Astrocyte of the spinal cord (primary cell): ENCODE measurements at regions not wholly inside any gene's neighbourhood (a gene's known extent, or its start where the extent isn't known, plus 50 kb on each side); places are given as distances from the start of the nearest gene placed in this dataset.

Experiments
- DNase-seq: peaks from one replicate; pipeline ENCODE4 v3.0.0; 2011; ENCODE audit warnings: low read depth, low spot score
- H3K4me3 ChIP-seq: 2 replicates; pipeline ENCODE4 v1.5.1; 2011; ENCODE audit warnings: low read depth, mild to moderate bottlenecking, low read length, moderate library complexity
- in situ Hi-C: cut with HindIII; loops from 2 replicates; pipeline ENCODE4 v1.10.0; 2017; ENCODE audit warnings: low sequenced_read_pairs
- TF ChIP-seq, protein P1 (sequence below): IDR thresholded peaks from 2 replicates; pipeline ENCODE4 v1.5.1; 2012; ENCODE audit warnings: low read depth, mild to moderate bottlenecking, low read length, inconsistent platforms

DNA sequence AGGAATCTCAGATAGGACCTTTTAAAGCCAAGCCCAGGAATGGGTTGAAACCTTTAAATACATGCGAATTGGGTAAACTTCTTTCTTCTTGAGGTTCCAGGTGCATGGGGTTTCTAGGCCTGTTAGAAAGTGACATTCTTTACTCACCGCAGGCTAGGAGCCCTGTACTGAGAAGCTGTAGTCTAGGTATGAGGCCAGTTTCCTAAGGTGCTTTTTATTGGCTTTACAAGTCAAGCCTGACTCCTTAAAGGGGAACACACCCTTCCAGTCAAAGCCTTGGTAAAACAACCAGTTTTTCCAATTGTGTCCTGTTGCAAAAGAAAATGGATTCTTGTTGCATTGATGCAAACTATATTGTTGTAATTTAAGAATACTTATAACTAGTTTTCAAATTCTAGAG lies 76.1 kb upstream of the ATP11B start:
- no peak overlapping the region for H3K4me3 ChIP-seq
- DNase-seq: no peak
- in situ Hi-C loops: no loop called here
- TF ChIP-seq, protein P1, sequence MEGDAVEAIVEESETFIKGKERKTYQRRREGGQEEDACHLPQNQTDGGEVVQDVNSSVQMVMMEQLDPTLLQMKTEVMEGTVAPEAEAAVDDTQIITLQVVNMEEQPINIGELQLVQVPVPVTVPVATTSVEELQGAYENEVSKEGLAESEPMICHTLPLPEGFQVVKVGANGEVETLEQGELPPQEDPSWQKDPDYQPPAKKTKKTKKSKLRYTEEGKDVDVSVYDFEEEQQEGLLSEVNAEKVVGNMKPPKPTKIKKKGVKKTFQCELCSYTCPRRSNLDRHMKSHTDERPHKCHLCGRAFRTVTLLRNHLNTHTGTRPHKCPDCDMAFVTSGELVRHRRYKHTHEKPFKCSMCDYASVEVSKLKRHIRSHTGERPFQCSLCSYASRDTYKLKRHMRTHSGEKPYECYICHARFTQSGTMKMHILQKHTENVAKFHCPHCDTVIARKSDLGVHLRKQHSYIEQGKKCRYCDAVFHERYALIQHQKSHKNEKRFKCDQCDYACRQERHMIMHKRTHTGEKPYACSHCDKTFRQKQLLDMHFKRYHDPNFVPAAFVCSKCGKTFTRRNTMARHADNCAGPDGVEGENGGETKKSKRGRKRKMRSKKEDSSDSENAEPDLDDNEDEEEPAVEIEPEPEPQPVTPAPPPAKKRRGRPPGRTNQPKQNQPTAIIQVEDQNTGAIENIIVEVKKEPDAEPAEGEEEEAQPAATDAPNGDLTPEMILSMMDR: no peak

DNA sequence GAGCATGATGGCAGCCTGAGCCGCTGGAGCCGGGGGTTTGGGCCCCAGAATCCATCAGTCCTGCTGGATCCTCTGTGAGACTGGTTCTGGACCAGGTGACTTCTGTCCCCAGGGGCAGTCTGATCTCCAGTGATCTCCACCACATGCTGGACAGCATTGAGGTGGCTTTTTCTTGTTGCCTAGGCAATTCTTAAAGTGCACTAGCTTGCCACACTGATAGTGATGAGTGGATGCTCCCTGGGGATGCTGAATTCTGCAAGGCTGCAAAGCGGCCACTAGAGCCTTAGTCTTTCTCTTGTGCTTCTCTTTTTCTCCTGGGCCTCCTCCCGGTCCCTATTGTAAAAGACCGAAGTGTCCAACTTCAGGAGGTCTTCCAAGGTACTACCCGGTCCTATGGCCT lies 70.4 kb upstream of the ATP11B start:
- in situ Hi-C loops: no loop called here
- H3K4me3 ChIP-seq: no peak overlapping the region
- no peak for DNase-seq
- TF ChIP-seq, protein P1: no peak

DNA sequence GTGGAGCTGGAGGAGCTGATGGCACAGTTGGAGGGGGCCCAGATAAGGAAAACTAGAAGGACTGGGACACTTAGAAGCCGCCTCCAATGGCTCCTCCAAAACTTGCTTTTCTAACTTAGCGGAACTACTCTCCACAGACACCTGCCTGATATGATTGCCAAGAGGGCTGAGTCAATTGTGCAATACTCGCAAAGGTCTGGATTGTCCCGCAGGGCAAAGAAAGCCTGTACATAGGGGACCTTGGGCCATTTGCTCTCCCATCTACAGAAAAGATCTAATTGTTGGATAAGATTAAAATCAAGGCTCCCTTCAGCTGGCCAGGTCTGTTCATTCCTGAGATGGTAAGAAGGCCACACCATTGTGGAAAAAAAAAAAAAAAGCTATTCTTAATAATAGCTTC lies 69.7 kb upstream of the ATP11B start:
- in situ Hi-C loops: no loop called here
- no peak for DNase-seq
- TF ChIP-seq, protein P1: no peak
- H3K4me3 ChIP-seq: no peak overlapping the region

DNA sequence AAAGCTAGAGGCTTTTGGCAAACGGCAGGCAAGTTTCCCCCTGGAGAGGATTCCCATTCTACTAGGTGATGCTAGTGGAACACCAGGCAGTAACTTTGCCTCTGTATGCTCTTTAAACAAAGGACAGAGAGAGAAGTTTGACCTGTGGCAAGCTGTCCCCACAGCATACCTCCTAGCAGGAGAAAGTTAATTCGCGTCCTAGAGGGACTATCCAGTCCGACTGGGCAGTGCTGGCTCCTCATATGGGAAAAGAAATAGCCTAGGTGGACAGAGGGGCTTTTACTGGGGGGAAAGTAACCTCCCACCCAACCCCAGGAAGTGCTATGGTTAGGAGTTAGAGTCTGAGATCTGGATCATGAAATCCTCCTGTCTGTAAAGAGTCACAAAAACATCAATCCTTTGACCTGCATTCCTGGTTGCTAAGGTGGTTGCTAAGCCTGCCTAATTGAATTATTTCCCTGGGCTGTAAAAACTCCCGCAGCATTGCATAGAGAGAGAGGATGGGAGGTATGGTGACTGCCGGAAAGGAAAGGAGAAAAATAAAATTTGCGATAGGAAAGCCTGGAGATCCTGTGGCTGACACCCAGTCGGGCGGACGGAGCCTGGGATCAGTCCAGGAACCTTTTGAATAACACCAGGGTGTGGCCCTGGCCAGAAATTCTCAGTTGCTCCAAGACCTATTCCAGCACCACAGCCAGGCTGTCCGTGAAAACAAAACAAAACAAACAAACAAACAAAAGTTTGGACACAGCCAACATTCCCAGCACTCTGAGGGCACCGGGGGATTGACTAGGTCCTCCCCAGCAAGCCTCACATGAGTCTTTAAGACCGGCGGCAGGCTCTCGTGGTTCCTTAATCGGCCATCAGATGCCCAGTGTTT lies 67.7 kb upstream of the ATP11B start:
- in situ Hi-C loops: no loop called here
- H3K4me3 ChIP-seq: peak overlapping the region; percentile 18
- TF ChIP-seq, protein P1: no peak
- no peak for DNase-seq

DNA sequence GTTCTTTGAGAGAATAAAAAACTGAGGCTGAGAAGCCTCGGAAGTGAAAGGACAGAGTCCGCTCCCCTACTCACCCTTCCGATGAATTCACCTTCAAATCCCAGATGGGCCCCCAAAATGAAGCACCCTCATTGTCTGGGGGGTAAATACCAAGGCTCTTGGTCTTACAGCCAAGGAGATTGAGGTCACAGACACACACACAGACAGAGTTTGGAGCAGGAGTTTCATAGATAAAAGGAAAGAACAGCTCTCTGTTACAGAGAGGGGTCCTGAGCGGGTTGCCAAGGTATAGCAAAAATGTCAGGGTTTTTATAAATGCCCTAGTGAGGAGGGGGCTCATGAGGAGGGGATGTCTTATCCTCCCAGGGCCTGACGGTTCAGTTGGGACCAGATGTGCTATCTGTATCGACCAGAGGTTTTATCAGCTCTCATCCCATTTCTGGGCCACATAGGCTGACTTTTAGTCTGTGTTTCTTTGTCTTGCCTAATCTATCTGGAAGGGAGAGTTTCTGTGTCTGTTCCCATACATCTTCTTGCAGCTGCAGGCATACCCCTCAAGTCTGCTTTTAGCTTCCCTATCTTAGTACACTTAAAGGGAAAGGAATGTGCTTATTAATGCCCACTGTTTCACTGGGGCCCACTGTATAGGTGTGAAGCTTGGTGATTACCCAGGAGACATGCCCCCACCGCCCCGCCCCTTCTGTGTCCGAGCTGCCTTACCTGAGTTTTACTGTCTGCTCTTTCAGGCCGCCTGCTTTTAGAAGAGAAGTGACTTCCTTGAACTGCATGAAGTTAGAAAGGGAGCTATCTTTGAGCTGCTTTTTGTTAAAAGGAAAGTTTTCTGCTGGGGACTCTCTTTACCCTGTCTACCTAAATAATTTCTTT lies 66.8 kb upstream of the ATP11B start:
- peak overlapping the region; percentile 18 for H3K4me3 ChIP-seq
- DNase-seq: peak; percentile 11
- TF ChIP-seq, protein P1: no peak
- in situ Hi-C loops: no loop called here

DNA sequence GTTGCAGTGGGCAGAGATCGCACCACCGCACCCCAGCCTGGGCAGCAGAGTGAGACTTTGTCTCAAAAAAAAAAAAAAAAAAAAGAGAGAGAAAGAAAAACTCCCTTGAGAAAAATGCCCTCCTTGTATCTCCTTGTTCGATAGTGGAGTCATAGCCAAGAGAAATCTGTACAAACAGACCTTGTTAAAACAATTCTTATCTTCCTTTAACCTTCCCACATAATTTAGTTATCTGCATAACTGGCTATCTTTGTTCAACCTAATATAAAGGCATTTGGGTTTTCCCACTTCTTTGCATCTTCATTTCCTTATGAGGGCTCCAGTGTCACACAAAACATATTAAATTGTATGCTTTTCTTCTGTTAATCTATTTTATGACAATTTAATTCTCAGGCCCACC lies 65.1 kb upstream of the ATP11B start:
- DNase-seq: no peak
- H3K4me3 ChIP-seq: no peak overlapping the region
- TF ChIP-seq, protein P1: no peak
- in situ Hi-C loops: no loop called here
